ENCODE measurements at regions not wholly inside any gene's neighbourhood (a gene's known extent, or its start where the extent isn't known, plus 50 kb on each side); places are given as distances from the start of the nearest gene placed in this dataset.

- TF ChIP-seq CHD7 (IDR thresholded peaks at IDR 0.05; ENCODE audit: insufficient replicate concordance, low read length) = no peak
- no peak for TF ChIP-seq SAP30 (IDR thresholded peaks at IDR 0.05; ENCODE audit: insufficient read depth, insufficient replicate concordance, low read length)
- TF ChIP-seq CHD1 (IDR thresholded peaks at IDR 0.05; ENCODE audit: low read depth, low read length) = no peak
- TF ChIP-seq HDAC2 (IDR thresholded peaks at IDR 0.05; ENCODE audit: borderline replicate concordance in 1 of 2, low read depth in 2 of 2, low read length in 2 of 2) = no peak
- TF ChIP-seq ATF3 (IDR thresholded peaks at IDR 0.05; ENCODE audit: insufficient read depth, low read depth, low read length) = no peak
- TF ChIP-seq SIRT6 (IDR thresholded peaks at IDR 0.05; ENCODE audit: low read length) = no peak
Observed at GRCh38 chr13:105737688-105738087, 797.8 kb downstream of the EFNB2 start (continued).
